GM18907 (cell line): ENCODE measurements at regions not wholly inside any gene's neighbourhood (a gene's known extent, or its start where the extent isn't known, plus 50 kb on each side); places are given as distances from the start of the nearest gene placed in this dataset.
"Not testable (repeated sequence)": the region's sequence is repeated elsewhere in the genome, so short reads cannot be mapped to it uniquely, and the experiment has no call there.

ENCODE experiments used
- ATAC-seq: cut with Tn5 transposase; IDR thresholded peaks from one replicate; pipeline ENCODE4 v1.9.1; 2021; ENCODE audit warnings: mild to moderate bottlenecking, moderate library complexity; ENCODE audit not compliant: unreplicated experiment

GRCh38 chr20:19867940-19868371, 109.9 kb downstream of the RIN2 start:
- no peak for ATAC-seq

- ATAC-seq = no peak
Observed at GRCh38 chr20:19868441-19868840, 110.4 kb downstream of the RIN2 start.

- no peak for ATAC-seq
Observed at GRCh38 chr20:19872001-19872400, 113.9 kb downstream of the RIN2 start.

GRCh38 chr20:19874040-19874727, 116.1 kb downstream of the RIN2 start:
- no peak for ATAC-seq

- ATAC-seq = no peak
Observed at GRCh38 chr20:19875376-19876221, 117.5 kb downstream of the RIN2 start.

GRCh38 chr20:19876828-19877460, 118.9 kb downstream of the RIN2 start:
- no peak for ATAC-seq

GRCh38 chr20:19879874-19880255, 121.8 kb downstream of the RIN2 start:
- ATAC-seq = not testable (repeated sequence)

- no peak for ATAC-seq
Observed at GRCh38 chr20:19880256-19881079, 122.4 kb downstream of the RIN2 start.

GRCh38 chr20:19881080-19881840, 123.2 kb downstream of the RIN2 start:
- no peak for ATAC-seq

GRCh38 chr20:19881990-19882389, 123.9 kb downstream of the RIN2 start:
- ATAC-seq = no peak

GRCh38 chr20:19882446-19882845, 124.4 kb downstream of the RIN2 start:
- no peak for ATAC-seq

- ATAC-seq = no peak
Observed at GRCh38 chr20:19883501-19883900, 125.4 kb downstream of the RIN2 start.

- no peak for ATAC-seq
Observed at GRCh38 chr20:19885594-19885938, 127.5 kb downstream of the RIN2 start.

- no peak for ATAC-seq
Observed at GRCh38 chr20:19885939-19886660, 128.0 kb downstream of the RIN2 start.

- no peak for ATAC-seq
Observed at GRCh38 chr20:19886661-19887288, 128.7 kb downstream of the RIN2 start.

GRCh38 chr20:19887556-19888268, 129.4 kb upstream of the NAA20 start:
- ATAC-seq = no peak

GRCh38 chr20:19888269-19888671, 128.9 kb upstream of the NAA20 start:
- ATAC-seq = no peak
